Naive thymus-derived CD4-positive, alpha-beta T cell (primary cell): ENCODE measurements at regions not wholly inside any gene's neighbourhood (a gene's known extent, or its start where the extent isn't known, plus 50 kb on each side); places are given as distances from the start of the nearest gene placed in this dataset.
A peak's percentile ranks its signal among the peaks of the same experiment; 100 is the strongest.
"Not testable (repeated sequence)": the region's sequence is repeated elsewhere in the genome, so short reads cannot be mapped to it uniquely, and the experiment has no call there.

ENCODE experiments used
- ATAC-seq: fragments of 150-1000 bp; cut with Tn5 transposase; 2 replicates; pipeline ENCODE4 v1.10.0; 2021; ENCODE audit warnings: mild to moderate bottlenecking, moderate library complexity
- CTCF ChIA-PET: fragments of 350-600 bp; sonication (Branson Sonifier 250); formaldehyde crosslinking; loops from one replicate; lab custom pipeline; 2021; ENCODE audit warnings: antibody characterized with exemption; lab: Charles Lee
- POLR2A ChIA-PET: fragments of 350-600 bp; sonication (Branson Sonifier 250); formaldehyde crosslinking; loops from one replicate; lab custom pipeline; 2021; ENCODE audit warnings: antibody characterized with exemption, inconsistent platforms; lab: Charles Lee
- DNase-seq, 9 donors: peaks; one replicate each; pipeline versions ENCODE4 v3.0.0 to v3.0.0-alpha.2; 2020 to 2022; ENCODE audit warnings: mixed read lengths in 1 of 9
- H3K27ac ChIP-seq: one replicate; pipeline ENCODE4 v1.7.0; 2013; ENCODE audit warnings: mild to moderate bottlenecking, low read depth, low read length, moderate library complexity
- H3K27me3 ChIP-seq, 2 donors: one replicate each; pipeline ENCODE4 v1.7.0; 2013; ENCODE audit warnings: low read length in 2 of 2, mild to moderate bottlenecking in 2 of 2, moderate library complexity in 2 of 2; ENCODE audit not compliant: control insufficient read depth in 2 of 2, insufficient read depth in 2 of 2
- H3K36me3 ChIP-seq, 3 experiments: 1 replicate in 2 of 3; 2 replicates in 1 of 3; pipeline ENCODE4 v1.7.0; 2013; ENCODE audit warnings: low read length in 3 of 3, mild to moderate bottlenecking in 3 of 3, moderate library complexity in 1 of 3; ENCODE audit not compliant: insufficient read depth in 3 of 3, control insufficient read depth in 2 of 3
- H3K4me1 ChIP-seq, 2 donors: one replicate each; pipeline ENCODE4 v1.7.0; 2013; ENCODE audit warnings: low read length in 2 of 2, mild to moderate bottlenecking in 2 of 2, moderate library complexity in 1 of 2; ENCODE audit not compliant: control insufficient read depth in 2 of 2, insufficient read depth in 2 of 2
- H3K4me3 ChIP-seq: 2 replicates; pipeline ENCODE4 v1.7.0; 2013; ENCODE audit warnings: mild to moderate bottlenecking, low read length
- H3K9me3 ChIP-seq, 3 experiments: 1 replicate in 2 of 3; 2 replicates in 1 of 3; pipeline ENCODE4 v1.7.0; 2013; ENCODE audit warnings: low read length in 3 of 3; ENCODE audit not compliant: control insufficient read depth in 2 of 3
- H3K27ac Mint-ChIP-seq, 9 donors: one replicate each; pipeline ENCODE4 v1.8.0; 2020 to 2022; ENCODE audit warnings: mixed read lengths in 9 of 9, mild to moderate bottlenecking in 8 of 9, moderate library complexity in 5 of 9, inconsistent platforms in 2 of 9
- H3K27me3 Mint-ChIP-seq, 5 donors: one replicate each; pipeline ENCODE4 v1.8.0; 2021 to 2022; ENCODE audit warnings: mixed read lengths in 5 of 5, mild to moderate bottlenecking in 1 of 5
- H3K36me3 Mint-ChIP-seq, 5 donors: one replicate each; pipeline ENCODE4 v1.8.0; 2020 to 2022; ENCODE audit warnings: mixed read lengths in 5 of 5, mild to moderate bottlenecking in 3 of 5, inconsistent platforms in 1 of 5
- H3K4me1 Mint-ChIP-seq, 7 donors: one replicate each; pipeline ENCODE4 v1.8.0; 2020 to 2022; ENCODE audit warnings: mixed read lengths in 7 of 7, mild to moderate bottlenecking in 3 of 7, inconsistent platforms in 1 of 7
- H3K4me3 Mint-ChIP-seq, 10 donors: one replicate each; pipeline ENCODE4 v1.8.0; 2020 to 2022; ENCODE audit warnings: mild to moderate bottlenecking in 10 of 10, mixed read lengths in 10 of 10, moderate library complexity in 6 of 10, inconsistent platforms in 2 of 10
- H3K9me3 Mint-ChIP-seq, 11 donors: one replicate each; pipeline ENCODE4 v1.8.0; 2020 to 2022; ENCODE audit warnings: mixed read lengths in 11 of 11, mild to moderate bottlenecking in 4 of 11, inconsistent platforms in 1 of 11, moderate library complexity in 1 of 11
- intact Hi-C, 2 donors: fragments of 100-400 bp; cut with micrococcal nuclease; formaldehyde crosslinking; loops; one replicate each; pipeline ENCODE4 v1.15.1; 2023

DNA sequence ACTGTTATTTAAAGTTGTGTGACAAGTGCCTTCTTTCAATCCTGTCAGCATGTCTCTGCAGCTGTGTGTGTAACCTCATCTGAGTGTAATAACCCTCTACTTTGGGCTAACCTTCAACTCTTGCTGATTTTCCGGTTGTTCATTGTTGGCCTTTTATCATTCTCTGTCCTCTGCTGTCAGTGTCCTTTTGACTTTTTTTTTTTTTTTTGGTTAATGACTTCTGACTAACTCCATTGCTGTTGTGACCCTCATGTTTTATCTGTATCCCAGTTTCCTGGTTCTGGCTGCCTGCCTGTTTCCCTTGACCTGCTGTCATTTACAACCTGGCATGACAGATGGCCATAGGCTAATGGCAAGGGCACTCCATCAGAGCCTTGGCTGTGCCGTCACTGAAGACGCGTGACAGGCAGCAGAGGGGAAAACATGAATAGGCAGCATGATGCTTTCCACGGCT, 145.7 kb upstream of the MAN1A1 start:
- no peaks in the 10 kb centered on the region for H3K36me3 ChIP-seq
- ChIA-PET POLR2A (no interaction called here), CTCF (no interaction called here)
- Mint-ChIP-seq H3K27ac (no peak overlapping the region), H3K27me3 (peaks cover 0 to 44% (median 0%) of the 10 kb centered on the region in 5 donors), H3K36me3 (peaks cover 0 to 14% (median 0%) of the 10 kb centered on the region in 5 donors), H3K4me3 (no peak overlapping the region), H3K9me3 (peaks cover 0 to 24% (median 11%) of the 10 kb centered on the region in 11 donors), H3K4me1 (peaks cover 0 to 14% (median 0%) of the 10 kb centered on the region in 7 donors)
- DNase-seq (no peak), ATAC-seq (no peak)
- no peaks in the 10 kb centered on the region for H3K9me3 ChIP-seq
- no peaks in the 10 kb centered on the region for H3K4me1 ChIP-seq
- no peaks in the 10 kb centered on the region for H3K27me3 ChIP-seq
- no peak overlapping the region for H3K4me3 ChIP-seq
- no peak overlapping the region for H3K27ac ChIP-seq
- intact Hi-C loops: no loop called here

DNA sequence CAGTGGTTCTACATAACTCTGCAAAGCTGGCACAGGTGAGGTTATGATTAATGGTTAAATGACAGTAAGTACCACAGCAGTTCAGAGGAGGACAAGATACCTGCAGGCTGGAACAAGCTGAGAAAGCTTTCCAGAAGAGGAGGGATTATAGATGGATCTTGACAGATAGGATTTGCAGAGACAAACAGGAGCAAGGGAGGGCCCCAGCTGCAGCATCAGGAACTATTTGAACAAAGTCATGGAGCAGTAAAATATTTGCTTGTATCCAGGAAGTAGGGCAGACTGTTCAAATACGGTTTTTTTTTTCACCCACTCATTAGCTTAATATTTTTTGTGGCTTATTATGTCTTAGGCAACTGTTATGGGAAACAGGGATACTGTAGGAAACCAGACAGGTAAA, 144.4 kb upstream of the MAN1A1 start:
- ATAC-seq (no peak), DNase-seq (no peak)
- H3K4me3 Mint-ChIP-seq: no peak overlapping the region
- intact Hi-C loops: no loop called here
- Histone ChIP-seq H3K4me1 (no peaks in the 10 kb centered on the region), H3K36me3 (no peaks in the 10 kb centered on the region), H3K27ac (no peak overlapping the region), H3K4me3 (no peak overlapping the region), H3K27me3 (no peaks in the 10 kb centered on the region), H3K9me3 (no peaks in the 10 kb centered on the region)
- H3K27me3 Mint-ChIP-seq: peaks cover 0 to 36% (median 0%) of the 10 kb centered on the region in 5 donors
- CTCF ChIA-PET: no interaction called here
- peaks cover 0 to 24% (median 4%) of the 10 kb centered on the region in 7 donors for H3K4me1 Mint-ChIP-seq
- no peak overlapping the region for H3K27ac Mint-ChIP-seq
- peaks cover 0 to 35% (median 15%) of the 10 kb centered on the region in 11 donors for H3K9me3 Mint-ChIP-seq
- peaks cover 0 to 23% (median 0%) of the 10 kb centered on the region in 5 donors for H3K36me3 Mint-ChIP-seq
- POLR2A ChIA-PET: no interaction called here

DNA sequence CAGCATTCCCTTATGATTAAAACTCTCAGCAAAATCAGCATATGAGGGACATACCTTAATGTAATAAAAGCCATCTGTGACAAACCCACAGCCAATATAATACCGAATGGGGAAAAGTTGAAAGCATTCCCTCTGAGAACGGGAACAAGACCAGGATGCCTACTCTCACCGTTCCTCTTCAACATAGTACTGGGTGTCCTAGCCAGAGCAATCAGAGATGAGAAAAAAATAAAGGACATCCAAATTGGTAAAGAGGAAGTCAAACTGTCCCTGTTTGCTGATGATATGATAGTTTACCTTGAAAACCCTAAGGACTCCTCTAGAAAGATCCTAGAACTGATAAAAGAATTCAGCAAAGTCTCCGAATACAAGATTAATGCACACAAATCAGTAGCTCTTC, 141.6 kb upstream of the MAN1A1 start:
- Mint-ChIP-seq H3K36me3 (peaks cover 0 to 34% (median 3%) of the 10 kb centered on the region in 5 donors), H3K4me1 (peaks cover 0 to 27% (median 4%) of the 10 kb centered on the region in 7 donors), H3K9me3 (peaks cover 0 to 51% (median 20%) of the 10 kb centered on the region in 11 donors), H3K27me3 (peaks cover 0 to 29% (median 0%) of the 10 kb centered on the region in 5 donors)
- H3K27ac Mint-ChIP-seq, H3K27ac ChIP-seq, H3K4me3 Mint-ChIP-seq, CTCF ChIA-PET, intact Hi-C loops, H3K4me3 ChIP-seq, H3K9me3 ChIP-seq, ATAC-seq, H3K4me1 ChIP-seq, H3K27me3 ChIP-seq, DNase-seq, POLR2A ChIA-PET, H3K36me3 ChIP-seq: not testable (repeated sequence)

DNA sequence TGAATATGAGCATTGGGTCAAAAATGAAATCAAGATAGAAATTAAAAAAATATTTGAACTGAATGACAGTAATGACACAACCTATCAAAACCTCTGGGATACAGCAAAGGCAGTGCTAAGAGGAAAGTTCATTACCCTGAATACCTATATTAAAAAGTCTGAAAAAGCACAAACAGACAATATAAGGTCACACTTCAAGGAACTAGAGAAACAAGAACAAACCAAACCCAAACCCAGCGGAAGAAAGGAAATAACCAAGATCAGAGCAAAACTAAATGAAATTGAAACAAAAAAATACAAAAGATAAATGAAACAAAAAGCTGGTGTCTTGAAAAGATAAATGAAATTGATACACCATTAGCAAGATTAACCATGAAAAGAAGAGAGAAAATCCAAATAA, 140.5 kb upstream of the MAN1A1 start:
- Mint-ChIP-seq H3K36me3 (peaks cover 0 to 36% (median 3%) of the 10 kb centered on the region in 5 donors), H3K4me3 (peak overlapping the region in 1 of 10 donors; percentile 68), H3K27me3 (peaks cover 0 to 26% (median 4%) of the 10 kb centered on the region in 5 donors), H3K27ac (peak overlapping the region in 2 of 9 donors; percentile 13 to 77), H3K4me1 (peaks cover 0 to 27% (median 4%) of the 10 kb centered on the region in 7 donors), H3K9me3 (peaks cover 0 to 55% (median 18%) of the 10 kb centered on the region in 11 donors)
- DNase-seq, H3K4me1 ChIP-seq, H3K27me3 ChIP-seq, intact Hi-C loops, H3K4me3 ChIP-seq, POLR2A ChIA-PET, CTCF ChIA-PET, H3K36me3 ChIP-seq, ATAC-seq, H3K27ac ChIP-seq, H3K9me3 ChIP-seq: not testable (repeated sequence)

DNA sequence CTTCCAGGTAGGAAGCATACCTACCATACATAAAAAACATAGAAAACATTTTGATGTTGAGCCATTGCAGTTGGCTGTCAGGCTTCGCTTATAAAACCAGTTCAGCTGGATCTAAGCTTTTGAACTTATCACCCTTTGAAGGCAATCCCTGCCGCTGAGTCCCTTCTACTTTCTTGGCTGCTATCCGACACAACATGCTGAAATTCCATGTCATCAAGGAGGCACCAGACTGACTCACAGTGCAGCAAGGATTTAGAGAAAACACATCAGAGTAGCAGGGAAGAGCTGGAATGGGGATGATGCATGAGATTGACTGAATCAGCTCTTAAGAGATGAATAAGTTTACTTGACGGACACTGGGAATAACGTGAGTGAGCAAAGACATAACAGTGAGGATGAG, 135.0 kb upstream of the MAN1A1 start:
- Histone ChIP-seq H3K4me1 (no peaks in the 10 kb centered on the region), H3K36me3 (no peaks in the 10 kb centered on the region), H3K4me3 (no peak overlapping the region), H3K27ac (no peak overlapping the region), H3K27me3 (no peaks in the 10 kb centered on the region), H3K9me3 (no peaks in the 10 kb centered on the region)
- POLR2A ChIA-PET: no interaction called here
- CTCF ChIA-PET: no interaction called here
- intact Hi-C loops: no loop called here
- DNase-seq (no peak), ATAC-seq (no peak)
- H3K4me3 Mint-ChIP-seq: no peak overlapping the region
- peaks cover 0 to 21% (median 3%) of the 10 kb centered on the region in 5 donors for H3K36me3 Mint-ChIP-seq
- H3K27me3 Mint-ChIP-seq: peaks cover 0 to 12% (median 7%) of the 10 kb centered on the region in 5 donors
- H3K4me1 Mint-ChIP-seq: peaks cover 0 to 9% (median 0%) of the 10 kb centered on the region in 7 donors
- H3K27ac Mint-ChIP-seq: no peak overlapping the region
- H3K9me3 Mint-ChIP-seq: peaks cover 0 to 27% (median 7%) of the 10 kb centered on the region in 11 donors

DNA sequence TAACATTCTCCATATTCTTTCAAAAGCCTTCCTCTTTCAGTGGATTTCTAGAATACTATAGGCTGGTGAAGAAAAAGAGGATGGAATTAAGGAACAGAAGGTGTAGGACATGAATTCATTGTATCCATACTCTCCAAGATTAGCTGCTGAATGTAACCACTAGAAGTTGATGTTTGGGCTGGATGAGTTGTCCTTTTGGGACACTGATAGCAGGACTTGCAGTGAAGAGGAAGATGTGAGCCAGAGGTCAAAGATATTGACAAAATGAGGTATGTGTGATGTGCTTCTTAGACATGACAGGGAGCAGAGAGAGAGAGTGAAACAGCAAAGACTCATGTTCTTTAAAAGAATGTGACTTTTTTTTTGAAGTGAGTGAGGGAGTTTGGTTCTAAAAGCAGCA, 134.3 kb upstream of the MAN1A1 start:
- ATAC-seq (no peak), DNase-seq (no peak)
- no peaks in the 10 kb centered on the region for H3K36me3 ChIP-seq

DNA sequence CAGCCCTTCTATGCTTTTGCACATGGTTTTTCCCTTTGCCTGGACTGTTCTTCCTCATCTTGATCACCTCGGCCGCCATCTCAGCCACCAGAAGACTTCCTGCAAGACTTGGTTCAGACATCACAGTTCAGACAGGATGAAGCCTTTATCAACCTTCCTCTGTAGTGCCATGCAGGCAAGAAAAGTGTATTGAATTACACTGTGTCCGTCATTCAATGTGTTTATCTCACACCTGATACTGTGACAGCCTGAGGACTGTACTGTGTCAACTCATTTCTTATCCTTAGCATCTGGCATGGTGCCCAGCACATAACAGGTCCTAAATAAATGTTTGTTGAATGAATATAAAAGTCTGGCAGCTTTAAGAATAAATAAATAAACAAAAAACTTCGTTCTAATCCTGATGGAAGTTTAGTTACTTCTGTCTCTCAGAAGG, 133.3 kb upstream of the MAN1A1 start:
- H3K27ac ChIP-seq: no peak overlapping the region
- H3K9me3 ChIP-seq: no peaks in the 10 kb centered on the region
- no peaks in the 10 kb centered on the region for H3K4me1 ChIP-seq
- peaks cover 0 to 10% (median 3%) of the 10 kb centered on the region in 5 donors for H3K36me3 Mint-ChIP-seq
- H3K27me3 Mint-ChIP-seq: peaks cover 0 to 16% (median 7%) of the 10 kb centered on the region in 5 donors
- peaks cover 0 to 14% (median 5%) of the 10 kb centered on the region in 11 donors for H3K9me3 Mint-ChIP-seq
- CTCF ChIA-PET: no interaction called here
- DNase-seq (no peak), ATAC-seq (no peak)
- no peak overlapping the region for H3K27ac Mint-ChIP-seq
- H3K4me1 Mint-ChIP-seq: no peaks in the 10 kb centered on the region
- POLR2A ChIA-PET: no interaction called here
- H3K36me3 ChIP-seq: no peaks in the 10 kb centered on the region
- H3K27me3 ChIP-seq: no peaks in the 10 kb centered on the region
- H3K4me3 ChIP-seq: no peak overlapping the region
- intact Hi-C loops: no loop called here
- H3K4me3 Mint-ChIP-seq: no peak overlapping the region

More for the DNA sequence above, 134.3 kb upstream of the MAN1A1 start:
- Mint-ChIP-seq H3K4me1 (peaks cover 0 to 2% (median 0%) of the 10 kb centered on the region in 7 donors), H3K27ac (no peak overlapping the region), H3K36me3 (peaks cover 0 to 15% (median 3%) of the 10 kb centered on the region in 5 donors), H3K9me3 (peaks cover 0 to 22% (median 7%) of the 10 kb centered on the region in 11 donors), H3K4me3 (no peak overlapping the region), H3K27me3 (peaks cover 0 to 12% (median 7%) of the 10 kb centered on the region in 5 donors)
- Histone ChIP-seq H3K4me3 (no peak overlapping the region), H3K4me1 (no peaks in the 10 kb centered on the region), H3K27ac (no peak overlapping the region), H3K9me3 (no peaks in the 10 kb centered on the region), H3K27me3 (no peaks in the 10 kb centered on the region)
- ChIA-PET POLR2A (no interaction called here), CTCF (no interaction called here)
- intact Hi-C loops: no loop called here
